ENCODE measurements at regions not wholly inside any gene's neighbourhood (a gene's known extent, or its start where the extent isn't known, plus 50 kb on each side); places are given as distances from the start of the nearest gene placed in this dataset.

DNA sequence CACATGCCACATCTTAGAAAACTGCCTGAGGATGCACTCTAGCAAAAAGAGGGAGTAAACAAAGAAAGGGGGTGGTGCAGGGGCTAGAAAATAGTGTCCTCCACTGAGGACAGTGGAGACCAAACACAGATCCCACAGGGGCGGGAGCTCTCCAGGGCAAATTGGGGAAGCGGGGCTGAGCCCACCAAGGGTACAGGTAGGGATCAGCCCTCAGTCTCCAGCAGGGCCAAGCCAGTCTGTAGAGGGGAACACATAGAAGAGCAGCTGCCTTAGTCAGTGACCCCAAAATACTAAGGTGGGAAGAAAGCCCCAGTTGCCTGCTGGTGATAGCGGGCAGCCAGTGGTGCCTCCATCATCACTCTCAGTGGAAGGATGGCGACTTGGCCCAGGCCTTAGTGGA lies 134.0 kb downstream of the ATPSCKMT start:
- TF ChIP-seq, protein P1, sequence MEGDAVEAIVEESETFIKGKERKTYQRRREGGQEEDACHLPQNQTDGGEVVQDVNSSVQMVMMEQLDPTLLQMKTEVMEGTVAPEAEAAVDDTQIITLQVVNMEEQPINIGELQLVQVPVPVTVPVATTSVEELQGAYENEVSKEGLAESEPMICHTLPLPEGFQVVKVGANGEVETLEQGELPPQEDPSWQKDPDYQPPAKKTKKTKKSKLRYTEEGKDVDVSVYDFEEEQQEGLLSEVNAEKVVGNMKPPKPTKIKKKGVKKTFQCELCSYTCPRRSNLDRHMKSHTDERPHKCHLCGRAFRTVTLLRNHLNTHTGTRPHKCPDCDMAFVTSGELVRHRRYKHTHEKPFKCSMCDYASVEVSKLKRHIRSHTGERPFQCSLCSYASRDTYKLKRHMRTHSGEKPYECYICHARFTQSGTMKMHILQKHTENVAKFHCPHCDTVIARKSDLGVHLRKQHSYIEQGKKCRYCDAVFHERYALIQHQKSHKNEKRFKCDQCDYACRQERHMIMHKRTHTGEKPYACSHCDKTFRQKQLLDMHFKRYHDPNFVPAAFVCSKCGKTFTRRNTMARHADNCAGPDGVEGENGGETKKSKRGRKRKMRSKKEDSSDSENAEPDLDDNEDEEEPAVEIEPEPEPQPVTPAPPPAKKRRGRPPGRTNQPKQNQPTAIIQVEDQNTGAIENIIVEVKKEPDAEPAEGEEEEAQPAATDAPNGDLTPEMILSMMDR (conservative IDR thresholded peaks at IDR 0.05; ENCODE audit: low read length): no peak
- no peak for TF ChIP-seq EZH2phosphoT487 (IDR thresholded peaks at IDR 0.05; ENCODE audit: borderline replicate concordance, low read depth, low read length)
- Histone ChIP-seq H4K20me1 (ENCODE audit: insufficient read depth, low read length) (no peaks in the 10 kb centered on the region), H3K9me3 (ENCODE audit: low read length) (no peaks in the 10 kb centered on the region), H3K27ac (ENCODE audit: low read depth, low read length, poor library complexity, severe bottlenecking) (no peak overlapping the region), H3K4me2 (ENCODE audit: low read length) (no peak overlapping the region), H2AFZ (ENCODE audit: low read length) (no peak overlapping the region), H3K9me2 (ENCODE audit: insufficient read depth, low read length) (no peaks in the 10 kb centered on the region), H3K79me2 (ENCODE audit: insufficient read depth, low read depth, low read length) (no peaks in the 10 kb centered on the region), H3K36me3 (ENCODE audit: insufficient read depth, low read length) (no peaks in the 10 kb centered on the region), H3K4me3 (ENCODE audit: low read depth, low read length, poor library complexity, severe bottlenecking) (no peak overlapping the region), H3K4me1 (ENCODE audit: insufficient read depth, low read length, poor library complexity, severe bottlenecking) (no peaks in the 10 kb centered on the region)
- intact Hi-C loops (cut with micrococcal nuclease; ENCODE audit: unreplicated experiment): no loop called here
- ChIA-PET POLR2A (no interaction called here), CTCF (ENCODE audit: unreplicated experiment) (no interaction called here)
- BruUV-seq (replicated peaks): no TSS peak
- DNase-seq (ENCODE audit: low spot score): no peak

DNA sequence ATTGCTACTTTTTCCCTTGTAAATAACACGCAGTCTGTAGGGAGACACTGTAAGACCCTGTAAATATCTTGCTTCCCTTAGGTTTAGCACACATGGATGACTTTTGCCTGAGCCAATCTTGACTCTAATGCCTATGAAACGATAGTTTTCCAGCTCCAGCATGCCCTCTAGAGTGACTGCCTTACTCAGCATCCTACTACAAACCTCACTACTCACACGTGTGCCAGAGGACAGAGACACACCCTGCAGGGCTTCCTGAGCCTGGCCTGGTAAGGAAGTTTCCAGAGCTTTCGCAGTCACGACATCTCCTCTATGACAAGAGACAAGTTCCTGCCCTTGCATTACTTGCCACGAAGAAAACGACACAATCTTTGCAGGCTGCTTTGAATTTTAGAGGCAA lies 138.1 kb downstream of the ATPSCKMT start:
- CTCF ChIA-PET (ENCODE audit: unreplicated experiment): no interaction called here
- POLR2A ChIA-PET: no interaction called here
- intact Hi-C loops (cut with micrococcal nuclease; ENCODE audit: unreplicated experiment): no loop called here

DNA sequence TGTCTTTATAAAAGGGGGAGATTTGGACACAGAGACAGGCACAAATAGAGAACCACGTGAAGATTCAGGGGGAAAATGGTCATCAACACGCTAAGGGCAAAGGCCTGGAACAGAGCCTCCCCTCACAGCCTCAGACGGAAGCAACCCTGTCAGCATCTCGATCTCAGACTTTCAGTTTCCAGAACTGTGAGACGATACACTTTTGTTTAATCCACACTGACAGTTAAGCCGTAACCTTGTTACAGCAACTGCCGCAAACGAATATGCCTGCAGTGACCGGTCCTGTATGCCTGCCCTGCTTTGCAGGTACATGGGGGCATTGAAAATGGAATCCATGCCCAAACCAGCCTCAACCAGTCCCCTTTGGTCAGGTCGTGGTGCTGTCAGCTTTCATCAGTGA lies 139.5 kb downstream of the ATPSCKMT start:
- Histone ChIP-seq H3K9me3 (ENCODE audit: low read length) (no peaks in the 10 kb centered on the region), H3K4me1 (ENCODE audit: insufficient read depth, low read length, poor library complexity, severe bottlenecking) (no peaks in the 10 kb centered on the region), H3K4me3 (ENCODE audit: low read depth, low read length, poor library complexity, severe bottlenecking) (no peak overlapping the region), H3K4me2 (ENCODE audit: low read length) (no peak overlapping the region), H3K27ac (ENCODE audit: low read depth, low read length, poor library complexity, severe bottlenecking) (no peak overlapping the region), H3K9me2 (ENCODE audit: insufficient read depth, low read length) (no peaks in the 10 kb centered on the region), H4K20me1 (ENCODE audit: insufficient read depth, low read length) (no peaks in the 10 kb centered on the region), H3K36me3 (ENCODE audit: insufficient read depth, low read length) (no peaks in the 10 kb centered on the region), H2AFZ (ENCODE audit: low read length) (no peak overlapping the region), H3K79me2 (ENCODE audit: insufficient read depth, low read depth, low read length) (no peaks in the 10 kb centered on the region)
- intact Hi-C loops (cut with micrococcal nuclease; ENCODE audit: unreplicated experiment): no loop called here
- TF ChIP-seq EZH2phosphoT487 (IDR thresholded peaks at IDR 0.05; ENCODE audit: borderline replicate concordance, low read depth, low read length): no peak
- ChIA-PET POLR2A (no interaction called here), CTCF (ENCODE audit: unreplicated experiment) (no interaction called here)
- BruUV-seq (replicated peaks): no TSS peak
- no peak for DNase-seq (ENCODE audit: low spot score)

More for the DNA sequence above, 138.1 kb downstream of the ATPSCKMT start:
- Histone ChIP-seq H3K9me3 (ENCODE audit: low read length) (no peaks in the 10 kb centered on the region), H3K27ac (ENCODE audit: low read depth, low read length, poor library complexity, severe bottlenecking) (no peak overlapping the region), H3K9me2 (ENCODE audit: insufficient read depth, low read length) (no peaks in the 10 kb centered on the region), H4K20me1 (ENCODE audit: insufficient read depth, low read length) (no peaks in the 10 kb centered on the region), H3K79me2 (ENCODE audit: insufficient read depth, low read depth, low read length) (no peaks in the 10 kb centered on the region), H3K4me3 (ENCODE audit: low read depth, low read length, poor library complexity, severe bottlenecking) (no peak overlapping the region), H3K4me1 (ENCODE audit: insufficient read depth, low read length, poor library complexity, severe bottlenecking) (no peaks in the 10 kb centered on the region), H3K36me3 (ENCODE audit: insufficient read depth, low read length) (no peaks in the 10 kb centered on the region), H3K4me2 (ENCODE audit: low read length) (no peak overlapping the region), H2AFZ (ENCODE audit: low read length) (no peak overlapping the region)
- no TSS peak for BruUV-seq (replicated peaks)
- TF ChIP-seq EZH2phosphoT487 (IDR thresholded peaks at IDR 0.05; ENCODE audit: borderline replicate concordance, low read depth, low read length): no peak
- TF ChIP-seq, protein P1 (conservative IDR thresholded peaks at IDR 0.05; ENCODE audit: low read length): peak; percentile 71
- peak; percentile 10 for DNase-seq (ENCODE audit: low spot score)
